GM04503 (cell line): ENCODE measurements at regions not wholly inside any gene's neighbourhood (a gene's known extent, or its start where the extent isn't known, plus 50 kb on each side); places are given as distances from the start of the nearest gene placed in this dataset.

Experiments used
- DNase-seq: peaks from one replicate; pipeline ENCODE4 v3.0.0-alpha.2; 2012; ENCODE audit warnings: low read depth

GRCh38 chr12:92614502-92614901 lies 88.3 kb upstream of the PLEKHG7 start:
- peak; percentile 58 for DNase-seq

GRCh38 chr12:92614001-92614400 lies 88.8 kb upstream of the PLEKHG7 start:
- DNase-seq: no peak

- no peak for DNase-seq
These were observed 90.2 kb upstream of the PLEKHG7 start for GRCh38 chr12:92612611-92613010.

- no peak for DNase-seq
These were observed 94.4 kb upstream of the PLEKHG7 start for GRCh38 chr12:92608151-92609091.

- no peak for DNase-seq
These were observed 95.8 kb upstream of the PLEKHG7 start for GRCh38 chr12:92606956-92607355.

- no peak for DNase-seq
These were observed 97.1 kb upstream of the PLEKHG7 start for GRCh38 chr12:92605621-92606170.

GRCh38 chr12:92604786-92605185 lies 98.0 kb upstream of the PLEKHG7 start:
- DNase-seq: no peak

GRCh38 chr12:92603741-92604432 lies 98.9 kb upstream of the PLEKHG7 start:
- no peak for DNase-seq

GRCh38 chr12:92602930-92603623 lies 99.7 kb upstream of the PLEKHG7 start:
- DNase-seq: no peak

GRCh38 chr12:92602476-92602875 lies 100.3 kb upstream of the PLEKHG7 start:
- DNase-seq: peak; percentile 59

GRCh38 chr12:92601680-92602079 lies 101.1 kb upstream of the PLEKHG7 start:
- DNase-seq: no peak

GRCh38 chr12:92601176-92601575 lies 101.6 kb upstream of the PLEKHG7 start:
- DNase-seq: no peak

GRCh38 chr12:92600052-92600451 lies 102.7 kb upstream of the PLEKHG7 start:
- no peak for DNase-seq

GRCh38 chr12:92597997-92598396 lies 104.8 kb upstream of the PLEKHG7 start:
- no peak for DNase-seq

GRCh38 chr12:92597118-92597517 lies 105.7 kb upstream of the PLEKHG7 start:
- DNase-seq: no peak

- DNase-seq: no peak
These were observed 106.4 kb upstream of the PLEKHG7 start for GRCh38 chr12:92596383-92596782.

- no peak for DNase-seq
These were observed 107.1 kb upstream of the PLEKHG7 start for GRCh38 chr12:92595663-92596062.

- DNase-seq: peak; percentile 71
These were observed 108.9 kb upstream of the PLEKHG7 start for GRCh38 chr12:92593734-92594402.

- DNase-seq: no peak
These were observed 117.6 kb upstream of the PLEKHG7 start for GRCh38 chr12:92585115-92585727.

- DNase-seq: no peak
These were observed 118.9 kb upstream of the PLEKHG7 start for GRCh38 chr12:92583910-92584309.

GRCh38 chr12:92582893-92583292 lies 119.9 kb upstream of the PLEKHG7 start:
- no peak for DNase-seq
